ENCODE measurements at regions not wholly inside any gene's neighbourhood (a gene's known extent, or its start where the extent isn't known, plus 50 kb on each side); places are given as distances from the start of the nearest gene placed in this dataset.
"Not testable (repeated sequence)": the region's sequence is repeated elsewhere in the genome, so short reads cannot be mapped to it uniquely, and the experiment has no call there.

GRCh38 chr11:86145439-86146156 is 76.7 kb upstream of the PICALM start:
- peak overlapping the region; percentile 26; the same call in 1 of the 2 replicates for H3K4me3 ChIP-seq (ENCODE audit: low read length)

GRCh38 chr11:86144846-86145245 is 76.0 kb upstream of the PICALM start:
- no peak for TF ChIP-seq ZNF274 (IDR thresholded peaks at IDR 0.05; ENCODE audit: low read depth, low read length)
- H3K4me3 ChIP-seq (ENCODE audit: low read length) = peak overlapping the region; percentile 26; the same call in 1 of the 2 replicates

More at GRCh38 chr11:86145439-86146156, 76.7 kb upstream of the PICALM start:
- no peak for TF ChIP-seq ZNF274 (IDR thresholded peaks at IDR 0.05; ENCODE audit: low read depth, low read length)

- H3K4me3 ChIP-seq (ENCODE audit: low read length) = not testable (repeated sequence)
Observed at GRCh38 chr11:86144087-86144486, 75.2 kb upstream of the PICALM start.

GRCh38 chr11:86143087-86144030 is 74.5 kb upstream of the PICALM start:
- no peak overlapping the region for H3K4me3 ChIP-seq (ENCODE audit: low read length)
- TF ChIP-seq ZNF274 (IDR thresholded peaks at IDR 0.05; ENCODE audit: low read depth, low read length) = no peak

GRCh38 chr11:86142170-86142569 is 73.3 kb upstream of the PICALM start:
- H3K4me3 ChIP-seq (ENCODE audit: low read length) = no peak overlapping the region
- TF ChIP-seq ZNF274 (IDR thresholded peaks at IDR 0.05; ENCODE audit: low read depth, low read length) = no peak

GRCh38 chr11:86141727-86142126 is 72.8 kb upstream of the PICALM start:
- no peak overlapping the region for H3K4me3 ChIP-seq (ENCODE audit: low read length)
- no peak for TF ChIP-seq ZNF274 (IDR thresholded peaks at IDR 0.05; ENCODE audit: low read depth, low read length)

- no peak for TF ChIP-seq ZNF274 (IDR thresholded peaks at IDR 0.05; ENCODE audit: low read depth, low read length)
- H3K4me3 ChIP-seq (ENCODE audit: low read length) = no peak overlapping the region
Observed at GRCh38 chr11:86140334-86140990, 71.6 kb upstream of the PICALM start.

GRCh38 chr11:86138958-86139357 is 70.1 kb upstream of the PICALM start:
- TF ChIP-seq ZNF274 (IDR thresholded peaks at IDR 0.05; ENCODE audit: low read depth, low read length) = no peak
- H3K4me3 ChIP-seq (ENCODE audit: low read length) = no peak overlapping the region

GRCh38 chr11:86136538-86136937 is 67.7 kb upstream of the PICALM start:
- no peak for TF ChIP-seq ZNF274 (IDR thresholded peaks at IDR 0.05; ENCODE audit: low read depth, low read length)
- no peak overlapping the region for H3K4me3 ChIP-seq (ENCODE audit: low read length)

GRCh38 chr11:86135319-86135714 is 66.4 kb upstream of the PICALM start:
- TF ChIP-seq ZNF274 (IDR thresholded peaks at IDR 0.05; ENCODE audit: low read depth, low read length) = no peak
- no peak overlapping the region for H3K4me3 ChIP-seq (ENCODE audit: low read length)

- no peak for TF ChIP-seq ZNF274 (IDR thresholded peaks at IDR 0.05; ENCODE audit: low read depth, low read length)
- H3K4me3 ChIP-seq (ENCODE audit: low read length) = no peak overlapping the region
Observed at GRCh38 chr11:86134580-86135318, 65.9 kb upstream of the PICALM start.

- no peak for TF ChIP-seq ZNF274 (IDR thresholded peaks at IDR 0.05; ENCODE audit: low read depth, low read length)
- no peak overlapping the region for H3K4me3 ChIP-seq (ENCODE audit: low read length)
Observed at GRCh38 chr11:86132667-86133249, 63.9 kb upstream of the PICALM start.

- no peak overlapping the region for H3K4me3 ChIP-seq (ENCODE audit: low read length)
- no peak for TF ChIP-seq ZNF274 (IDR thresholded peaks at IDR 0.05; ENCODE audit: low read depth, low read length)
Observed at GRCh38 chr11:86129740-86130540, 61.1 kb upstream of the PICALM start.
